ENCODE measurements at regions not wholly inside any gene's neighbourhood (a gene's known extent, or its start where the extent isn't known, plus 50 kb on each side); places are given as distances from the start of the nearest gene placed in this dataset.

- H3K9ac ChIP-seq (ENCODE audit: low read depth in 1 of 2, low read length in 2 of 2), result no peak overlapping the region
- no peaks in the 10 kb centered on the region for H3K4me1 ChIP-seq (ENCODE audit: control insufficient read depth in 4 of 4, insufficient read depth in 4 of 4, low read length in 3 of 4)
- H3K27me3 ChIP-seq (ENCODE audit: control insufficient read depth in 4 of 4, insufficient read depth in 4 of 4, low read length in 3 of 4), result no peaks in the 10 kb centered on the region
- TF ChIP-seq GABPA (IDR thresholded peaks at IDR 0.05 in 1 of 2, conservative IDR thresholded peaks at IDR 0.05 in 1 of 2) (no peak), REST (IDR thresholded peaks at IDR 0.05) (no peak), SP1 (IDR thresholded peaks at IDR 0.05) (no peak), HNF4G (IDR thresholded peaks at IDR 0.05) (no peak), YY1 (IDR thresholded peaks at IDR 0.05) (no peak), FOXA2 (IDR thresholded peaks at IDR 0.05) (no peak)
- peaks cover 0 to 3% (median 0%) of the 10 kb centered on the region in 4 donors for H3K9me3 ChIP-seq (ENCODE audit: control insufficient read depth in 4 of 4, low read length in 3 of 4)
- no peaks in the 10 kb centered on the region for H3K36me3 ChIP-seq (ENCODE audit: control insufficient read depth in 4 of 4, insufficient read depth in 3 of 4, low read depth in 1 of 4, low read length in 3 of 4)
- DNase-seq (ENCODE audit: low spot score), result no peak
- WGBS, result 60% methylated on average over 2 of the region's 2 CpGs
- no peak overlapping the region for H3K4me3 ChIP-seq (ENCODE audit: low read depth in 1 of 3, low read length in 3 of 3)
- no peak overlapping the region for H3K27ac ChIP-seq (ENCODE audit: low read depth in 1 of 2, low read length in 2 of 2)
Measured at GRCh38 chr4:175871774-175872405, 59.8 kb upstream of the GPM6A start.

- no peak overlapping the region for H3K9ac ChIP-seq (ENCODE audit: low read depth in 1 of 2, low read length in 2 of 2)
- no peak overlapping the region for H3K27ac ChIP-seq (ENCODE audit: low read depth in 1 of 2, low read length in 2 of 2)
- no peaks in the 10 kb centered on the region for H3K36me3 ChIP-seq (ENCODE audit: control insufficient read depth in 4 of 4, insufficient read depth in 3 of 4, low read depth in 1 of 4, low read length in 3 of 4)
- WGBS, result 63% methylated on average over 1 of the region's 1 CpG
- H3K4me3 ChIP-seq (ENCODE audit: low read depth in 1 of 3, low read length in 3 of 3), result no peak overlapping the region
- TF ChIP-seq REST (IDR thresholded peaks at IDR 0.05) (no peak), RAD21 (IDR thresholded peaks at IDR 0.05) (no peak), TAF1 (conservative IDR thresholded peaks at IDR 0.05) (no peak), YY1 (IDR thresholded peaks at IDR 0.05) (no peak), RXRA (IDR thresholded peaks at IDR 0.05) (no peak), ZBTB33 (IDR thresholded peaks at IDR 0.05) (no peak), CTCF (IDR thresholded peaks at IDR 0.05; ENCODE audit: low read depth, low read length, missing input control) (no peak), HNF4G (IDR thresholded peaks at IDR 0.05) (no peak), HNF4A (conservative IDR thresholded peaks at IDR 0.05) (no peak), MAX (IDR thresholded peaks at IDR 0.05) (no peak), FOXA1 (IDR thresholded peaks at IDR 0.05) (no peak), ATF3 (IDR thresholded peaks at IDR 0.05) (no peak), JUND (IDR thresholded peaks at IDR 0.05) (no peak), SP1 (IDR thresholded peaks at IDR 0.05) (no peak), NR2F2 (IDR thresholded peaks at IDR 0.05) (no peak), GABPA (IDR thresholded peaks at IDR 0.05 in 1 of 2, conservative IDR thresholded peaks at IDR 0.05 in 1 of 2) (no peak), EGR1 (IDR thresholded peaks at IDR 0.05; ENCODE audit: low read depth in 2 of 2) (no peak), FOXA2 (IDR thresholded peaks at IDR 0.05) (no peak)
- DNase-seq (ENCODE audit: low spot score), result no peak
- H3K4me1 ChIP-seq (ENCODE audit: control insufficient read depth in 4 of 4, insufficient read depth in 4 of 4, low read length in 3 of 4), result no peaks in the 10 kb centered on the region
- H3K9me3 ChIP-seq (ENCODE audit: control insufficient read depth in 4 of 4, low read length in 3 of 4), result peaks cover 0 to 3% (median 0%) of the 10 kb centered on the region in 4 donors
- H3K27me3 ChIP-seq (ENCODE audit: control insufficient read depth in 4 of 4, insufficient read depth in 4 of 4, low read length in 3 of 4), result no peaks in the 10 kb centered on the region
Measured at GRCh38 chr4:175873707-175874106, 61.6 kb upstream of the GPM6A start.
